NOMO-1 treated with dmso at 0.1 percent for 144 hours (cell line): ENCODE measurements at regions not wholly inside any gene's neighbourhood (a gene's known extent, or its start where the extent isn't known, plus 50 kb on each side); places are given as distances from the start of the nearest gene placed in this dataset.

Experiments used
- DNase-seq: peaks from one replicate; lab custom pipeline; 2025; ENCODE audit not compliant: unreplicated experiment; lab: John Stamatoyannopoulos, UW

- no peak for DNase-seq
Observed at GRCh38 chr11:41955635-41956400, 496.4 kb upstream of the LRRC4C start.

- no peak for DNase-seq
Observed at GRCh38 chr11:41963406-41963805, 504.0 kb upstream of the LRRC4C start.

DNA sequence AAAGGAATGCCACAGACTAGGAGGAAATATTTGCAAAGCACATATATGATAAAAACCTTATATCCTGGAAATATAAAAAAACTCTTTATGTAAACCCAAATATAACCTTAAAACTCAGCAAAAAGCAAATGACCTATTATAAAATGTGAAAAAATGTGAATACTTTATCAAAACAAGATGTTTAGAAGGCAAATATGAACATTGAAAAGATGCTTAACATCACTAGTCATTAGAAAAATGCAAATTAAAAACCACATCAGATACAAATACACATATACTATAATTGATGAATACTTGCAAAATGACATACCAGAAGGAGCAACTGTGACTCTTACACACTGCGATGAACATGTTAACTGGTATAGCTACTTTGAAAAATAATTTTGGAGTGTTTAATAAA, 511.2 kb upstream of the LRRC4C start:
- DNase-seq: no peak

DNA sequence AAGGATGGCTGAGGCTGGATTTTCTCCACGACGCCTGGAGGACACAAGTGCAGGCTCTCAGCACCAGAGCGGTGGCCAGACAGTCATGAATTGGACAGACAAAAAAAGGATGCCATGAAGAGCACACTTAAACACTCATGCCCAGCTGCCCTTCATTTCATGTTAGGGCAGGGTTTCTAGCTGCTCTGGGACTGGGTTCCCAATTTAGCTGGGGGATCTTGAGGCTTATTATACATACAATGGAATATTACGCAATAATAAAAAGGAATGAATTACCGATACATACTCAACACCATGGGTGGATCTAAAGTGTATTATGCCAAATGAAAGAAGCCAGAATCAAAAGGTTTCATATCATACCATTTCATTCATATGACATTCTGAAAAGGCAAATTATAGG, 512.1 kb upstream of the LRRC4C start:
- no peak for DNase-seq

DNA sequence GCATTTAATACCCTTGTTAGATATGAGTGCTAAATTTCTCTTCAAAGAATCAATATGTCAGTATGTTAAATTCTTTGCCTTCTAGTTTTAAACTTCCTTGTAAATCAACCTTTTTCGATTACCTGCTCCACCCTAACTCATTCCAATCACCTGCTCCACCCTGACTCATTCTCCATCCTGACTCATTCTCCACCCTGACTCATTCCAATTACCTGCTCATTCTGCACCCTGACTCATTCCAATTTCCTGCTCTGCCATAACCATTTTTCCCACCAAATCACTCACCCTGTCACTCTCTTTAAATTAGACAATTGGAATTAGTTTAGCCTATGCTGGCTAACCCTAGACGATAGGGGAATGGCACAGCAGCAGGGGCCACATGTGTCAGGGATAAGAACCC, 519.5 kb upstream of the LRRC4C start:
- no peak for DNase-seq

GRCh38 chr11:41980741-41981140, 521.3 kb upstream of the LRRC4C start:
- DNase-seq: no peak

GRCh38 chr11:41982276-41982675, 522.8 kb upstream of the LRRC4C start:
- no peak for DNase-seq

DNA sequence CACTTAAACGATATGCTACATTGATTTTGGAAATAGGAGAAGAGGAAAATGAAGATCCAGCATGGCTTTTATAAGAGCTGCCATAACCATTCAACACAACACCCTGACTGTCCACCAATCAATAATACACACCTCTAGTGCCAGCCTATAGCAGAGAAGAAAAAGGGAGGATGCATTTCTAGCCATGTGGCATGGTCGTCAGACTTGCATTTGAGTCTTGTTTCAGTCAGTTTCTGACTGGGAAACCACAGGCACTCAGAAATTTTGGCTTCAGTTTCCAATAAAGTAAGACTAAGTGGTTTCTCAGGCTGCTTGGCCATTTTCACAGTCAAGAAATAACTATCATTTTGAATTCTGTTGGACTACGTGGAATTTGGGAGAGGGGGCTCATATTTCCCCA, 523.5 kb upstream of the LRRC4C start:
- DNase-seq: no peak

GRCh38 chr11:41983475-41983874, 524.0 kb upstream of the LRRC4C start:
- no peak for DNase-seq

DNA sequence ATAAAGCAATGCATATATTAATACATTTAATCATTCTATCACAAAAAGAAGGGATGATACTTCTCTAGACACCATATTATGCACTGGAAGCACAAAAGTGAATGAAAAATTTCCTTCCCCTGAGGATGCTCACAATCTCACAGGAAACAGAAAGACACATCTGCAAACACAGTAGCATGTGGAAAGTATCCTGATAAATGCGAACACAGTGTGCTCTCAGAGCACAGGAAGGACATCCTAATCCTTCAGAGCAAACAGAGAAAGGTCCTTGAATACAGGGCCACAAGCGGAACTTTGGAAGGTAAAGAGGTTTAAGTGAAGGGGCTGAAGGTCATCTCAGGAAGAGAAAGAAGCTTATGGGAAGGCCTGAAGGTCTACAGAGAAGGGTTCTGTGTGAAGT, 524.6 kb upstream of the LRRC4C start:
- no peak for DNase-seq

- DNase-seq: no peak
Observed at GRCh38 chr11:41985799-41986198, 526.3 kb upstream of the LRRC4C start.

- no peak for DNase-seq
Observed at GRCh38 chr11:41988951-41989572, 529.6 kb upstream of the LRRC4C start.

DNA sequence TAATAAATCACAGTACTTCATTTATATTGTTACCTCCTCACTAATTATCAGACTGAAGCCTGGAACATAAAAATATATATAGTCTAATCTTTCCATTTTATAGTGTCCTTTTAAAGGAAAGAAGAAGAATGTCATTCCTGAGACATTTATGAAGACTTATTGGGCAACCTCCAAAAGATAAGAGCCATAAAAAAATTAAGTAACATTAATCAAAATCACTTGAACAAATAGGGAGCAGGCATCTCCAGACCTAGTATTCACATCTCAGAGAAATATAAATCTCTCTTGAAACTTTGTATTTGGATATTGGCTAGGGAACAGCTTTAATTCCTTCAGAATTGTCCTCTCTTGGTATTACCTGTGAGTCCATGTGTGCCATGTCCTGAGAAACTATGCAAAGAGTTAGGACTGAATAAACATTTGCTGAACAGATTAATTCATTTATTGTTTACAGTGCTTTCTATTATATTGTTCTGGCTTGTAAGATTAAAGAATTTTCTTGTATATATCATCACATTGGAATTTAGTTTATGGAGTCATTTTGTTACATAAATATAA, 530.5 kb upstream of the LRRC4C start:
- no peak for DNase-seq

DNA sequence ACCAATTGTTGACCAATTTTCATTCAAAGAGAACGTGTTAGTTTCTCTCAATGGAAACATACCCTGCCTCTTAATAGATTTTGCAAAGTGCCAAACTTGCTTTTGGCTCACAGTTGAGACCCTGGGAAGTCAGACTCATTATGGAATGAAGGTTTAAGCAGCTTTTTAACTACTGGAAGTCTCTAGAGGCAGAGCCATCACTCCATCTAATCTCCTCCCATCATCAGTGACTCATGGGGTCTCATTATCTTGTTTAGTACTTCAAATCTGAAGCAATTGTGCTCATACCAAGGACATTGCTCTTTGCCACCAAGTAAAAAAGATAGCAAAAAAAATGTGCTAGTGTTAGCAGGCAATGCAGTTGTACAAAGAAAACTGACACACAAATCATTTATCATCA, 537.1 kb upstream of the LRRC4C start:
- no peak for DNase-seq

DNA sequence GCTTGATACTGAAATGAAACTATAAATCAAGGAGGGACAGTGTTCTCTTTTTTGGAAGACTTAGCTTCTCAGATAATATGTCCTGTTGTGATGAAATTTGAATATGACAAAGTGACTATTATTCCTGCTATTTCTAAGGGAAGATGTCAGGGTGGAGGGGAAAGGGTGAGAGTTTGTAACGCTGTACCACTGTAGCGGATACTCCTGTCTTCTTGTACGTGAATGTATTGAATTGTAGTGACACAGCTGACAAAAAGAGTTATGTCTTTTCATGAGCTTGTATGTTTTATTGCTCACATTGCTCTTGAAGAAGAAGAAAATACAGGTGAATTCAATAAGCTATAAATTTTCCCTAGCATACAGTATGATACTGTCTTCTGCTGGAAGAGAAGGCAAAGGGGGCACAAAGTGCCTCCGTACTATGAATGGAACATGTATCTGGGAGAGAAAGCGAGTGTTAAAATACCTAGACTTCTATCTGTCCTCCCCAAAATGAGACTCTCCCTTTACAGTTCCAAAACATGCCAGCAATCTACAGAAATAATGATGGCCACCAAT, 538.5 kb upstream of the LRRC4C start:
- no peak for DNase-seq

GRCh38 chr11:41999066-41999465, 539.6 kb upstream of the LRRC4C start:
- no peak for DNase-seq

DNA sequence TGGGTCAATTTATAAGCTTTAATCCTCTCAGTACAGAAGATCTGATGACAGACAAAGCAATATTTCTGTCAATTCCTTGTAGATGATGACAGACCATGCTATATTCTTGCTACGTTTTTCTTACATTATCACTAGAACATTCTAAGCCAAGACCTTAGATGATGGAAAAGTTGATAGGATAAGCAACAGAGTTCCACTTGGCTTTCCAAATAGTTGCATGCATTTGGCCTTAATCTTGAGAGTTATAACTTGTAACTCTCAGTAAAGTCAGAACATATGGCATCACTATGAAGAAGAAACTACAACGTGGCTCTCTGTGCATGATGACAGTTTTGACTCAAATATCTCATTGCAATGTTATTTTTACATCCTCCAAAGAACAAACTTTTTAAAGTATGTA, 544.3 kb upstream of the LRRC4C start:
- no peak for DNase-seq

GRCh38 chr11:42006766-42007165, 547.3 kb upstream of the LRRC4C start:
- no peak for DNase-seq

DNA sequence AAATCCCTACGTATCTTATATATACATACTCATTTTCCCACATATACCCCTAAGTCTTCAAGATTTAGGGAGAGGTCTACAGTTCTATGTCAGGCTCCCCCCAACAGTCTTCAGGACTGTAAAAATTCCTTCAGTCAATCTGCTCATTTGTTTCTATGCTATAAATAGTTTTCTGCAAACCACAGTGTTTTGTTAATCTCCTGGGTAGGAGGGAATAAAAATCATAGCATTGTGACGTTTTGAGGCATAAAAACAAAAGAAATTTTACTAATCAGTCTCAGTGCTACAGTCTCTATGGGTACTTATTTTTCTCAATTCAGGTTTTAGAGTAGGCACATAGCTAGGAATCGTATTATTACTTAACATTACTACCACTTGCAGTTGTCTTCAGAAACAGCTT, 552.8 kb upstream of the LRRC4C start:
- DNase-seq: no peak

DNA sequence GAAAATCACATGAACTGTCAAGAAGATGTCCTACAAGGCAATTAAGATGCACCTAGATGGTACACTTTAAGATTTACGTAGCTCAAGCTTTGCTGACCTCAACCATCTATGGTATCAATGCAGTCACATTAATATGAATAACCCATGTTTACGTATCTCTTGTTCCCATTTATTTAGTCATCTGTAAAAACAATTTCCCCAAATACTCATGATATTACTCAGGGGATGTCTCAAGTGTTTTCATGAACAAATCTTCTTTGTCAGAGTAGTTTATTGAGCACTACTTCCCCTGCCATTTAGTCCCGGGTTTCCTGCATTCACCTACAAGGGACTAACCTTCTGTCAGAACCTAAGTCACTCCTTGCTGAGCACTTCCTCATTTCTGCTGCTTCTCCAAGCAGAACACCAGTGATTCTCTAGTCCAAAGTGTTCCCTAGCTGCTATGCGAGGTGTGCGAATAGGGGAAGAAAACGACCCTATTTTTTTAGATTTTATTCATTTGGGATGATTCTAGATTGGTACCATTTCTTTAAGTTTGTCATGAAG, 554.3 kb upstream of the LRRC4C start:
- DNase-seq: no peak

DNA sequence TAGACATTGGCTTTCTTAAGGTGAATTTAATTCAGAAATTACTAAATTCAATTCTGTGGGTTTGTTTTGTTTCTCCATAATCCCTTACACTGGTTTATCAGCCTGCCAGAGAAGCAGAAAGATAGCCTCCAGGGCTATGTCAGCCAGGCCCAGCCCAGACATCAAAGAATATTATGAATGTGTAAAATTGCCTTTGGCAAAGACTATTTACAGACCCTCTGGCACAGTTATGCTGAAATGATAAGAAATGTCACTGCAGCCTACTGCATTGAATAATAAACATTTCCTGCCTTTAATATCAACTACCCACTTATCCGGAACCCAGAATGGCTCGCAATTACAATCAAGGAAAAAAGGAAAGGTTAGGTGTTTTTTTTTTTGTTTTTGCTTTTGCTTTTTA, 562.5 kb upstream of the LRRC4C start:
- DNase-seq: no peak

DNA sequence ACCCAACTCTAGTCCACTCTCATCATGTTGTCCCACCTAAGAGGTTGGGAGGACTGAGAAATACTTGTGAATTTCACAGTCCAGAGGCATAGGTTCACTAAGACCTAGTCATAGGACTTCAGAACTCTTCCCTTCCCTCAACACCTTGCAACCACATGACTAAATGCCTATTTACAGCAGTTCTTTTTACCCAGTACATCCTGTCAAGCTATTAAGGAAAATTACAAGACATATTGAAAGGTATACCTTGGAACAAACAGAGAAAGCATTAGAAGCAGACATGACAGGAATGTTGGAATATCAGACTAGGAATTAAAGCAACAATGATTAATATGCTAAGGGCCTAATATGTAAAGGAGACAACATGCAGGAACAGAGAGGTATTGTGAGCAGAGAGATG, 563.8 kb upstream of the LRRC4C start:
- DNase-seq: no peak
